Esophagus squamous epithelium (tissue), 5 donors: ENCODE measurements at regions not wholly inside any gene's neighbourhood (a gene's known extent, or its start where the extent isn't known, plus 50 kb on each side); places are given as distances from the start of the nearest gene placed in this dataset.
"Not testable (repeated sequence)": the region's sequence is repeated elsewhere in the genome, so short reads cannot be mapped to it uniquely, and the experiment has no call there.

Experiments used
- DNase-seq: peaks from one replicate; lab custom pipeline; 2025; lab: John Stamatoyannopoulos, UW
- H3K27ac ChIP-seq, 4 donors: fragments of 200-600 bp; sonication (generic); one replicate each; pipeline ENCODE4 v1.5.1; 2016 to 2019; ENCODE audit warnings: mild to moderate bottlenecking in 1 of 4
- H3K27me3 ChIP-seq, 4 donors: fragments of 200-600 bp; sonication (generic); 1 replicate in 3 of 4; 2 replicates in 1 of 4; pipeline versions ENCODE4 v1.5.1 to v1.6.0; 2017 to 2021; ENCODE audit warnings: antibody characterized with exemption in 1 of 4
- H3K36me3 ChIP-seq, 3 donors: fragments of 200-600 bp; sonication (generic); one replicate each; pipeline ENCODE4 v1.5.1; 2016 to 2019
- H3K4me1 ChIP-seq, 3 donors: fragments of 200-600 bp; sonication (generic); one replicate each; pipeline ENCODE4 v1.5.1; 2017 to 2019
- H3K4me3 ChIP-seq, 4 donors: fragments of 200-600 bp; sonication (generic); 1 replicate in 3 of 4; 2 replicates in 1 of 4; pipeline ENCODE4 v1.5.1; 2016 to 2019; ENCODE audit warnings: mild to moderate bottlenecking in 2 of 4, moderate library complexity in 1 of 4
- H3K9me3 ChIP-seq, 3 donors: fragments of 200-600 bp; sonication (generic); one replicate each; pipeline ENCODE4 v1.5.1; 2016 to 2019
- CTCF ChIP-seq, 6 experiments: fragments of 450-650 bp in 4 of 6; fragments of 200-600 bp in 2 of 6; sonication (generic) in 2 of 6; IDR thresholded peaks; one replicate each; pipeline ENCODE4 v1.5.1; 2016 to 2019; ENCODE audit warnings: antibody characterized with exemption in 6 of 6, mild to moderate bottlenecking in 4 of 6, moderate library complexity in 4 of 6
- POLR2A ChIP-seq, 4 donors: fragments of 450-650 bp; IDR thresholded peaks; one replicate each; pipeline ENCODE4 v1.6.1; 2017; ENCODE audit warnings: antibody characterized with exemption in 4 of 4, mild to moderate bottlenecking in 4 of 4, moderate library complexity in 3 of 4
- WGBS, 2 donors: methylation state at CpG; one replicate each; pipeline ENCODE4 v1.1.5; 2018; 5-methylcytosine and 5-hydroxymethylcytosine counted together
- intact Hi-C: fragments of 100-400 bp; cut with DNase I; formaldehyde crosslinking; loops from one replicate; pipeline ENCODE4 v1.15.0; 2022
- donor health status: DM: yes; HTN: yes; CAD: no.

GRCh38 chr3:20375302-20375701 lies 189.3 kb upstream of the SGO1 start:
- intact Hi-C loops: no loop called here
- Histone ChIP-seq H3K4me1 (no peaks in the 10 kb centered on the region), H3K36me3 (no peaks in the 10 kb centered on the region), H3K4me3 (no peak overlapping the region), H3K27me3 (no peaks in the 10 kb centered on the region), H3K9me3 (no peaks in the 10 kb centered on the region), H3K27ac (no peak overlapping the region)
- DNase-seq: no peak
- WGBS, 2 donors: 34 to 74% methylated on average over 2 of the region's 2 CpGs
- TF ChIP-seq CTCF (IDR thresholded peaks at IDR 0.05) (no peak), POLR2A (IDR thresholded peaks at IDR 0.05) (no peak)

- H3K36me3 ChIP-seq, H3K4me1 ChIP-seq, DNase-seq, H3K9me3 ChIP-seq, intact Hi-C loops, H3K4me3 ChIP-seq, H3K27ac ChIP-seq, H3K27me3 ChIP-seq: not testable (repeated sequence)
- WGBS, 2 donors: 71 to 76% methylated on average over 12 to 13 of the region's 23 CpGs
Observed at GRCh38 chr3:20370273-20371063, 184.5 kb upstream of the SGO1 start.

GRCh38 chr3:20361000-20361399 lies 175.0 kb upstream of the SGO1 start:
- intact Hi-C loops: no loop called here
- no peak overlapping the region for H3K4me3 ChIP-seq
- H3K36me3 ChIP-seq: no peaks in the 10 kb centered on the region
- no peaks in the 10 kb centered on the region for H3K4me1 ChIP-seq
- H3K27ac ChIP-seq: no peak overlapping the region
- TF ChIP-seq POLR2A (IDR thresholded peaks at IDR 0.05): no peak
- TF ChIP-seq CTCF (IDR thresholded peaks at IDR 0.05): no peak
- no peak for DNase-seq
- H3K9me3 ChIP-seq: no peaks in the 10 kb centered on the region
- H3K27me3 ChIP-seq: no peaks in the 10 kb centered on the region
- 85 to 88% methylated on average over 3 of the region's 3 CpGs for WGBS, 2 donors

- no peaks in the 10 kb centered on the region for H3K27me3 ChIP-seq
- no peak for TF ChIP-seq CTCF (IDR thresholded peaks at IDR 0.05)
- TF ChIP-seq POLR2A (IDR thresholded peaks at IDR 0.05): no peak
- H3K4me3 ChIP-seq: no peak overlapping the region
- DNase-seq: no peak
- no peaks in the 10 kb centered on the region for H3K36me3 ChIP-seq
- no peak overlapping the region for H3K27ac ChIP-seq
- no peaks in the 10 kb centered on the region for H3K4me1 ChIP-seq
- intact Hi-C loops: no loop called here
- WGBS, 2 donors: 76 to 100% methylated on average over 1 of the region's 1 CpG
- no peaks in the 10 kb centered on the region for H3K9me3 ChIP-seq
Observed at GRCh38 chr3:20353286-20353685, 167.3 kb upstream of the SGO1 start.

GRCh38 chr3:20352546-20353179 lies 166.7 kb upstream of the SGO1 start:
- intact Hi-C loops: no loop called here
- no peaks in the 10 kb centered on the region for H3K4me1 ChIP-seq
- H3K36me3 ChIP-seq: no peaks in the 10 kb centered on the region
- no peak overlapping the region for H3K4me3 ChIP-seq
- 53 to 57% methylated on average over 3 of the region's 3 CpGs for WGBS, 2 donors
- no peaks in the 10 kb centered on the region for H3K27me3 ChIP-seq
- TF ChIP-seq CTCF (IDR thresholded peaks at IDR 0.05): no peak
- no peak for TF ChIP-seq POLR2A (IDR thresholded peaks at IDR 0.05)
- no peaks in the 10 kb centered on the region for H3K9me3 ChIP-seq
- DNase-seq: no peak
- H3K27ac ChIP-seq: no peak overlapping the region
